ENCODE measurements at regions not wholly inside any gene's neighbourhood (a gene's known extent, or its start where the extent isn't known, plus 50 kb on each side); places are given as distances from the start of the nearest gene placed in this dataset.

GRCh38 chr14:100399052-100399849 lies 76.1 kb downstream of the SLC25A47 start:
- DNase-seq (ENCODE audit: low read depth) = no peak

GRCh38 chr14:100400115-100400514 lies 77.0 kb downstream of the SLC25A47 start:
- peak; percentile 91 for DNase-seq (ENCODE audit: low read depth)

- no peak for DNase-seq (ENCODE audit: low read depth)
These were observed 78.0 kb downstream of the SLC25A47 start for GRCh38 chr14:100401031-100401692.

GRCh38 chr14:100401792-100402191 lies 78.7 kb downstream of the SLC25A47 start:
- no peak for DNase-seq (ENCODE audit: low read depth)

- DNase-seq (ENCODE audit: low read depth) = no peak
These were observed 79.5 kb downstream of the SLC25A47 start for GRCh38 chr14:100402631-100403030.

GRCh38 chr14:100403105-100403504 lies 80.0 kb downstream of the SLC25A47 start:
- DNase-seq (ENCODE audit: low read depth) = no peak

GRCh38 chr14:100403802-100404365 lies 80.7 kb downstream of the SLC25A47 start:
- DNase-seq (ENCODE audit: low read depth) = no peak

- no peak for DNase-seq (ENCODE audit: low read depth)
These were observed 81.3 kb downstream of the SLC25A47 start for GRCh38 chr14:100404419-100404818.

- no peak for DNase-seq (ENCODE audit: low read depth)
These were observed 82.8 kb downstream of the SLC25A47 start for GRCh38 chr14:100405760-100406455.

GRCh38 chr14:100406505-100407131 lies 83.5 kb downstream of the SLC25A47 start:
- DNase-seq (ENCODE audit: low read depth) = no peak

- DNase-seq (ENCODE audit: low read depth) = no peak
These were observed 84.4 kb downstream of the SLC25A47 start for GRCh38 chr14:100407376-100408102.

GRCh38 chr14:100408350-100409002 lies 85.3 kb downstream of the SLC25A47 start:
- peak; percentile 63 for DNase-seq (ENCODE audit: low read depth)

GRCh38 chr14:100409003-100409360 lies 85.8 kb downstream of the SLC25A47 start:
- DNase-seq (ENCODE audit: low read depth) = no peak

- no peak for DNase-seq (ENCODE audit: low read depth)
These were observed 86.5 kb downstream of the SLC25A47 start for GRCh38 chr14:100409651-100410050.

GRCh38 chr14:100410056-100410565 lies 87.0 kb downstream of the SLC25A47 start:
- no peak for DNase-seq (ENCODE audit: low read depth)

GRCh38 chr14:100413699-100414098 lies 90.6 kb downstream of the SLC25A47 start:
- no peak for DNase-seq (ENCODE audit: low read depth)

GRCh38 chr14:100415226-100415625 lies 92.1 kb downstream of the SLC25A47 start:
- no peak for DNase-seq (ENCODE audit: low read depth)

GRCh38 chr14:100416081-100416680 lies 93.0 kb downstream of the SLC25A47 start:
- no peak for DNase-seq (ENCODE audit: low read depth)
